ENCODE measurements at regions not wholly inside any gene's neighbourhood (a gene's known extent, or its start where the extent isn't known, plus 50 kb on each side); places are given as distances from the start of the nearest gene placed in this dataset.

GRCh38 chr13:69418319-69418718, 689.3 kb upstream of the ATXN8OS start:
- H3K4me3 Mint-ChIP-seq, result no peak overlapping the region
- no peak for TF ChIP-seq CTCF (IDR thresholded peaks at IDR 0.05)
- H3K9me3 Mint-ChIP-seq, result peaks cover 8% of the 10 kb centered on the region
- H3K27me3 Mint-ChIP-seq (ENCODE audit: low read depth, poor library complexity), result no peaks in the 10 kb centered on the region
- no peaks in the 10 kb centered on the region for H3K4me1 Mint-ChIP-seq
- no peaks in the 10 kb centered on the region for H3K36me3 Mint-ChIP-seq (ENCODE audit: low read depth)
- no peak for DNase-seq
- no peak overlapping the region for H3K27ac Mint-ChIP-seq

GRCh38 chr13:69410761-69411160, 696.9 kb upstream of the ATXN8OS start:
- Mint-ChIP-seq H3K4me1 (no peaks in the 10 kb centered on the region), H3K27ac (no peak overlapping the region), H3K4me3 (no peak overlapping the region), H3K9me3 (no peaks in the 10 kb centered on the region), H3K27me3 (ENCODE audit: low read depth, poor library complexity) (no peaks in the 10 kb centered on the region), H3K36me3 (ENCODE audit: low read depth) (no peaks in the 10 kb centered on the region)
- no peak for DNase-seq
- TF ChIP-seq CTCF (IDR thresholded peaks at IDR 0.05), result no peak

GRCh38 chr13:69391756-69392155, 715.9 kb upstream of the ATXN8OS start:
- Mint-ChIP-seq H3K9me3 (no peaks in the 10 kb centered on the region), H3K36me3 (ENCODE audit: low read depth) (no peaks in the 10 kb centered on the region), H3K4me1 (no peaks in the 10 kb centered on the region), H3K27me3 (ENCODE audit: low read depth, poor library complexity) (no peaks in the 10 kb centered on the region), H3K27ac (no peak overlapping the region), H3K4me3 (no peak overlapping the region)
- TF ChIP-seq CTCF (IDR thresholded peaks at IDR 0.05), result no peak
- DNase-seq, result no peak

- Mint-ChIP-seq H3K27me3 (ENCODE audit: low read depth, poor library complexity) (no peaks in the 10 kb centered on the region), H3K4me1 (no peaks in the 10 kb centered on the region), H3K36me3 (ENCODE audit: low read depth) (no peaks in the 10 kb centered on the region), H3K27ac (no peak overlapping the region), H3K4me3 (no peak overlapping the region), H3K9me3 (no peaks in the 10 kb centered on the region)
- no peak for DNase-seq
- TF ChIP-seq CTCF (IDR thresholded peaks at IDR 0.05), result no peak
Observed at GRCh38 chr13:69389899-69390298, 717.7 kb upstream of the ATXN8OS start.

- no peak for DNase-seq
- H3K36me3 Mint-ChIP-seq (ENCODE audit: low read depth), result no peaks in the 10 kb centered on the region
- no peak overlapping the region for H3K27ac Mint-ChIP-seq
- H3K27me3 Mint-ChIP-seq (ENCODE audit: low read depth, poor library complexity), result no peaks in the 10 kb centered on the region
- H3K9me3 Mint-ChIP-seq, result peaks cover 14% of the 10 kb centered on the region
- no peaks in the 10 kb centered on the region for H3K4me1 Mint-ChIP-seq
- no peak for TF ChIP-seq CTCF (IDR thresholded peaks at IDR 0.05)
- no peak overlapping the region for H3K4me3 Mint-ChIP-seq
Observed at GRCh38 chr13:69373747-69374425, 733.7 kb upstream of the ATXN8OS start.

- H3K36me3 Mint-ChIP-seq (ENCODE audit: low read depth), result no peaks in the 10 kb centered on the region
- DNase-seq, result no peak
- no peaks in the 10 kb centered on the region for H3K27me3 Mint-ChIP-seq (ENCODE audit: low read depth, poor library complexity)
- no peaks in the 10 kb centered on the region for H3K9me3 Mint-ChIP-seq
- no peak overlapping the region for H3K4me3 Mint-ChIP-seq
- no peak for TF ChIP-seq CTCF (IDR thresholded peaks at IDR 0.05)
- H3K27ac Mint-ChIP-seq, result no peak overlapping the region
- no peaks in the 10 kb centered on the region for H3K4me1 Mint-ChIP-seq
Observed at GRCh38 chr13:69363360-69363759, 744.3 kb upstream of the ATXN8OS start.

Data from nephron progenitor cell (in vitro differentiated cells).